Stimulated activated effector memory CD8-positive, alpha-beta T cell treated with anti-CD3 and anti-CD28 coated beads, Interleukin-12 subunit alpha, Interleukin-12 subunit beta, amount 100 ng/mL, for 72 hours (primary cell): ENCODE measurements at regions not wholly inside any gene's neighbourhood (a gene's known extent, or its start where the extent isn't known, plus 50 kb on each side); places are given as distances from the start of the nearest gene placed in this dataset.

ENCODE experiments used
- ATAC-seq: fragments of 150-1000 bp; cut with Tn5 transposase; 2 replicates; pipeline ENCODE4 v1.10.0; 2021
- DNase-seq, 2 donors: peaks; one replicate each; pipeline ENCODE4 v3.0.0; 2021 to 2022; ENCODE audit warnings: low spot score in 2 of 2
- H3K27ac Mint-ChIP-seq: one replicate; pipeline ENCODE4 v1.8.0; 2022; ENCODE audit warnings: mild to moderate bottlenecking, mixed read lengths
- H3K36me3 Mint-ChIP-seq: one replicate; pipeline ENCODE4 v1.8.0; 2022; ENCODE audit warnings: mild to moderate bottlenecking, mixed read lengths
- H3K4me1 Mint-ChIP-seq: one replicate; pipeline ENCODE4 v1.8.0; 2022; ENCODE audit warnings: mixed read lengths
- H3K4me3 Mint-ChIP-seq: one replicate; pipeline ENCODE4 v1.8.0; 2022; ENCODE audit warnings: mild to moderate bottlenecking, mixed read lengths
- H3K9me3 Mint-ChIP-seq: one replicate; pipeline ENCODE4 v1.8.0; 2022; ENCODE audit warnings: mixed read lengths

- Mint-ChIP-seq H3K27ac (no peak overlapping the region), H3K36me3 (no peaks in the 10 kb centered on the region)
- DNase-seq: no peak
These were observed 680.9 kb downstream of the SATB2 start for GRCh38 chr2:198776616-198777406.

GRCh38 chr2:198775737-198776136, 682.0 kb downstream of the SATB2 start:
- Mint-ChIP-seq H3K36me3 (no peaks in the 10 kb centered on the region), H3K27ac (no peak overlapping the region), H3K4me3 (no peak overlapping the region), H3K9me3 (peaks cover 3% of the 10 kb centered on the region), H3K4me1 (no peaks in the 10 kb centered on the region)
- DNase-seq (no peak), ATAC-seq (no peak)

More at GRCh38 chr2:198776616-198777406, 680.9 kb downstream of the SATB2 start:
- no peaks in the 10 kb centered on the region for H3K4me1 Mint-ChIP-seq
- H3K9me3 Mint-ChIP-seq: peaks cover 3% of the 10 kb centered on the region
- no peak overlapping the region for H3K4me3 Mint-ChIP-seq
- ATAC-seq: no peak

GRCh38 chr2:198774576-198774975, 683.2 kb downstream of the SATB2 start:
- peaks cover 3% of the 10 kb centered on the region for H3K9me3 Mint-ChIP-seq
- no peak overlapping the region for H3K4me3 Mint-ChIP-seq
- DNase-seq (no peak), ATAC-seq (no peak)
- no peaks in the 10 kb centered on the region for H3K4me1 Mint-ChIP-seq
- H3K36me3 Mint-ChIP-seq: no peaks in the 10 kb centered on the region
- no peak overlapping the region for H3K27ac Mint-ChIP-seq

- H3K27ac Mint-ChIP-seq: no peak overlapping the region
- H3K36me3 Mint-ChIP-seq: no peaks in the 10 kb centered on the region
- no peak for ATAC-seq
These were observed 690.0 kb downstream of the SATB2 start for GRCh38 chr2:198767694-198768093.

GRCh38 chr2:198763793-198764192, 693.9 kb downstream of the SATB2 start:
- Mint-ChIP-seq H3K9me3 (peaks cover 6% of the 10 kb centered on the region), H3K4me1 (no peaks in the 10 kb centered on the region), H3K4me3 (no peak overlapping the region), H3K36me3 (no peaks in the 10 kb centered on the region), H3K27ac (no peak overlapping the region)
- DNase-seq (no peak), ATAC-seq (no peak)

More at GRCh38 chr2:198767694-198768093, 690.0 kb downstream of the SATB2 start:
- DNase-seq: no peak
- Mint-ChIP-seq H3K4me1 (no peaks in the 10 kb centered on the region), H3K9me3 (peaks cover 6% of the 10 kb centered on the region), H3K4me3 (no peak overlapping the region)

- H3K4me3 Mint-ChIP-seq: no peak overlapping the region
- no peaks in the 10 kb centered on the region for H3K4me1 Mint-ChIP-seq
- DNase-seq (no peak), ATAC-seq (no peak)
- no peaks in the 10 kb centered on the region for H3K36me3 Mint-ChIP-seq
- peaks cover 6% of the 10 kb centered on the region for H3K9me3 Mint-ChIP-seq
- no peak overlapping the region for H3K27ac Mint-ChIP-seq
These were observed 695.3 kb downstream of the SATB2 start for GRCh38 chr2:198762441-198762840.

GRCh38 chr2:198757069-198757468, 700.7 kb downstream of the SATB2 start:
- Mint-ChIP-seq H3K9me3 (peaks cover 7% of the 10 kb centered on the region), H3K27ac (no peak overlapping the region), H3K4me1 (no peaks in the 10 kb centered on the region), H3K36me3 (no peaks in the 10 kb centered on the region), H3K4me3 (no peak overlapping the region)
- DNase-seq (no peak), ATAC-seq (no peak)

- Mint-ChIP-seq H3K9me3 (peaks cover 7% of the 10 kb centered on the region), H3K4me1 (no peaks in the 10 kb centered on the region), H3K4me3 (no peak overlapping the region), H3K36me3 (no peaks in the 10 kb centered on the region), H3K27ac (no peak overlapping the region)
- DNase-seq (no peak), ATAC-seq (no peak)
These were observed 701.6 kb downstream of the SATB2 start for GRCh38 chr2:198756166-198756565.

- DNase-seq (no peak), ATAC-seq (no peak)
- no peaks in the 10 kb centered on the region for H3K4me1 Mint-ChIP-seq
- H3K36me3 Mint-ChIP-seq: no peaks in the 10 kb centered on the region
- no peak overlapping the region for H3K27ac Mint-ChIP-seq
- H3K9me3 Mint-ChIP-seq: peaks cover 7% of the 10 kb centered on the region
- no peak overlapping the region for H3K4me3 Mint-ChIP-seq
These were observed 704.6 kb downstream of the SATB2 start for GRCh38 chr2:198753101-198753500.

GRCh38 chr2:198749364-198749763, 708.4 kb downstream of the SATB2 start:
- H3K9me3 Mint-ChIP-seq: no peaks in the 10 kb centered on the region
- ATAC-seq (no peak), DNase-seq (no peak)
- no peak overlapping the region for H3K27ac Mint-ChIP-seq
- no peak overlapping the region for H3K4me3 Mint-ChIP-seq
- no peaks in the 10 kb centered on the region for H3K36me3 Mint-ChIP-seq
- H3K4me1 Mint-ChIP-seq: no peaks in the 10 kb centered on the region

- H3K9me3 Mint-ChIP-seq: peaks cover 12% of the 10 kb centered on the region
- ATAC-seq (no peak), DNase-seq (no peak)
- no peak overlapping the region for H3K4me3 Mint-ChIP-seq
- H3K27ac Mint-ChIP-seq: no peak overlapping the region
- no peaks in the 10 kb centered on the region for H3K4me1 Mint-ChIP-seq
- H3K36me3 Mint-ChIP-seq: no peaks in the 10 kb centered on the region
These were observed 725.8 kb downstream of the SATB2 start for GRCh38 chr2:198731842-198732399.

- Mint-ChIP-seq H3K27ac (no peak overlapping the region), H3K4me3 (no peak overlapping the region), H3K4me1 (no peaks in the 10 kb centered on the region), H3K36me3 (no peaks in the 10 kb centered on the region), H3K9me3 (peaks cover 3% of the 10 kb centered on the region)
- ATAC-seq (no peak), DNase-seq (no peak)
These were observed 737.5 kb downstream of the SATB2 start for GRCh38 chr2:198720266-198720665.

GRCh38 chr2:198717451-198717850, 740.3 kb downstream of the SATB2 start:
- no peaks in the 10 kb centered on the region for H3K36me3 Mint-ChIP-seq
- peaks cover 3% of the 10 kb centered on the region for H3K9me3 Mint-ChIP-seq
- H3K4me3 Mint-ChIP-seq: no peak overlapping the region
- no peak for DNase-seq
- H3K27ac Mint-ChIP-seq: no peak overlapping the region
- H3K4me1 Mint-ChIP-seq: no peaks in the 10 kb centered on the region
- ATAC-seq: peak; percentile 40

- Mint-ChIP-seq H3K4me1 (no peaks in the 10 kb centered on the region), H3K4me3 (no peak overlapping the region)
- ATAC-seq: peak; percentile 28
These were observed 742.4 kb downstream of the SATB2 start for GRCh38 chr2:198715302-198715835.

GRCh38 chr2:198712485-198712884, 745.3 kb downstream of the SATB2 start:
- no peaks in the 10 kb centered on the region for H3K4me1 Mint-ChIP-seq
- H3K4me3 Mint-ChIP-seq: no peak overlapping the region
- H3K36me3 Mint-ChIP-seq: no peaks in the 10 kb centered on the region
- H3K27ac Mint-ChIP-seq: no peak overlapping the region
- peaks cover 4% of the 10 kb centered on the region for H3K9me3 Mint-ChIP-seq
- ATAC-seq (no peak), DNase-seq (no peak)

More at GRCh38 chr2:198715302-198715835, 742.4 kb downstream of the SATB2 start:
- Mint-ChIP-seq H3K27ac (no peak overlapping the region), H3K9me3 (peaks cover 3% of the 10 kb centered on the region), H3K36me3 (no peaks in the 10 kb centered on the region)
- no peak for DNase-seq

- no peak for ATAC-seq
- no peak for DNase-seq
- Mint-ChIP-seq H3K4me3 (no peak overlapping the region), H3K36me3 (no peaks in the 10 kb centered on the region), H3K9me3 (peaks cover 4% of the 10 kb centered on the region), H3K27ac (no peak overlapping the region), H3K4me1 (no peaks in the 10 kb centered on the region)
These were observed 746.3 kb downstream of the SATB2 start for GRCh38 chr2:198711484-198711883.
